ENCODE measurements at regions not wholly inside any gene's neighbourhood (a gene's known extent, or its start where the extent isn't known, plus 50 kb on each side); places are given as distances from the start of the nearest gene placed in this dataset.
"Not testable (repeated sequence)": the region's sequence is repeated elsewhere in the genome, so short reads cannot be mapped to it uniquely, and the experiment has no call there.

- no peak for DNase-seq
These were observed 110.1 kb downstream of the NRN1 start for GRCh38 chr6:5896476-5897200.

GRCh38 chr6:5894357-5894756 lies 112.4 kb downstream of the NRN1 start:
- no peak for DNase-seq

DNA sequence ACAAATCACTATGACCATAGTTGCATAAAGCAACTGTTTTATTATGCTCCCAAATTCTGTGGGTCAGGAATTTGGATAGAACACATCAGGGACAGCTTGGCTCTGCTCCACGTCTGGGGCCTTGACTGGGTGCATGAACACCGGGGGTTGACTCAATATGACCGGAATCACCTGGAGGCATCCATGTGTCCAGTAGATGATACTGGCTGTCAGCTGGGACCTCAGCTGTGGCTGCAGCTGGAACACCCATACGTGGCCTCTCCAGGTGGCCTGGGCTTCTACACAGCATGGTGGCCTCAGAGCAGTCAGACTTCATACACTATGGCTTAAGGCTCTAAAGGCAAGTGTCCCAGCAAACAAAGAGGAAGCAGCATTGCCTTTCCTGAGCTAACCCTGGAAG lies 113.4 kb downstream of the NRN1 start:
- no peak for DNase-seq

- no peak for DNase-seq
These were observed 114.1 kb downstream of the NRN1 start for GRCh38 chr6:5892669-5893068.

DNA sequence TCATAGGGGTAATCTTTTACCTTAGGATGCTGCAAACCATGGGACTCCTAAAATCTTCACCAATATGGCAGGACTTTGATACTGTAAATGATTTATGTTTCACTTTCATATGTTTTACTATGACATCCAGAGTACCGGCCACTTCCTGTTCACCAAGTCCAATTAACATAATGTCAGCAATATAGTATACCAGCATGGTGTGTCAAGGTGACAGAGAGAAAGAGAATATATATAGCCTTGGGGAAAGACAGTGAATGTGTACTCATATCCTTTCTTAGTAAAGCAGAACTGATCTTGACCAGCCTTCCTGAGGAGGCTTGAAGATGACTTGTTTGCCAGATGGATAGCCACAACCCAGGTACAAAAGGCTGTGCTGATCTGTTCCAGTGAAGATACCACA lies 127.9 kb downstream of the NRN1 start:
- DNase-seq = no peak

DNA sequence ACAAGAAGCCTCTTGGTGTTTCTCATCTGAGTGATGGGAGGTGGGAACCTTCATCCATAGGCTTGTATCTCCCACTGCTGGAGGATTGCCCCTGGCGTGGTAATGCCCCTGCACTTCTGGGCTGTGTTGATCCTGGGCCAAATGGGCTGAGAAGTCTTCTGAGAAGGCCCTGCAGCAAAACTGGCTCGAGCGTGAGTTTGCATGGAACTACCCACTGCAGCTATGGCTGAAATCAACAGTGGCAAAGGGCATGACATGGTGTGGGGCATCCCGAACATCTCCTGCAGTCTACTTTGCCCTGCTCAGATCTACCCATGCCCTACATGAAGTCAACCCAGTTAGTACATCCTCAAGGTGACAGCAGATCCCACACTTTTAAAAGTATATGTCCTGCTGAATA lies 130.6 kb downstream of the NRN1 start:
- DNase-seq = no peak

GRCh38 chr6:5873976-5874375 lies 132.7 kb downstream of the NRN1 start:
- DNase-seq = not testable (repeated sequence)

DNA sequence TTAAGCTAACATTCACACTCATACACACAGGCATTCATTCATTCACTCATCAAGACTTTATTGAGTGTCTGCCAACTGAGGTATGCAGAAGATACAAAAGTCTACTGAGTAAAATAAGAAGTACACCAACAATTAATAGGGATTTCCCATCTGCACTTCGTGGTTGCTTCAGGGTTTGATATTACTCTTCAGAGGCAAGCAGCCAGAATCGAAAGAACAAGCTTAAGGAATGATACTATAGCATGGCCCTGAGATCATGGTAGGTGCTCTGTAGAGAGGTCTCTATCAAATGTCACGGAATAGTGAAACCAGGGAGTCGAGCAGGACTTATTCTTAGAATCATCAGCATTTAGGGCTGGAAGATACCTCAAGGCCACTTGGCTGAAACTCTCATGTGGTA lies 135.4 kb downstream of the NRN1 start:
- no peak for DNase-seq

DNA sequence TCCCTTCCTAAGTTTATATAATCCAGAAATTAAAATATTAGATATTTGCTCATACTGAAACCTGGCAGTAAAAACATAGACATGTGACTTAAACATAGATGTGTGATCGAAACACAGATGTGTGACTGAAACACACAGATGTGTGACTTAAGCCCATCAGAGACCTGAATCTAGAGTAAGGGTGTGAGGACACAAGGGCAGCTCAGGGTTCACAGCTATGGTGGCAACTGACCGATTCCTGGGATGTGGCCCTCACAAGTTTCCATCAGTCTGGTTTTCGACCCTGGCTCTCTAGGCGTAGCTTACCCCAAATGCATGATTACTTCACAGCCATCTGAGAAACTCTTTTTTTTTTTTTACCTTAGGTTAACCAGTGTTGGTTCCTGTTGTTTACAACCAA lies 137.0 kb downstream of the NRN1 start:
- no peak for DNase-seq

DNA sequence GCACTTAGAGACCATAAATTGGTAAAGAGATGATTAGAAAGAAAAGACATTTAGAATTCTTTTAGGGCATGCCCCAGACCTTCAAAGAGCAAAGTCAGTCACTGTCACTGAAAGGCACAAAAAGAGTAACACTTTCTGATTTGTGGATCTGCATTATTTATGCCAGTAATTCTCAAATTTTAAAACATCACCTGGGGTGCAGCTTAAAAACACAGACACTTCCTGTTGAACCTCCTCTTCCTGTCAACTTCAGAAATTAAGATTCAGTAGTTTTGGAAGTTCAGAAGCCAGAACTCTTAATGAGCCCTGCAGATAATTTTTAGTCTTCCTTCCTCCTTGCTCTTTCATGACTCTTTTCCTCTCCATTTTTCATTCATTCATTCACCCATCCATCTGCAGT lies 137.5 kb downstream of the NRN1 start:
- DNase-seq = no peak

GRCh38 chr6:5866547-5867051 lies 140.1 kb downstream of the NRN1 start:
- no peak for DNase-seq

GRCh38 chr6:5865506-5866031 lies 141.2 kb downstream of the NRN1 start:
- no peak for DNase-seq

- DNase-seq = no peak
These were observed 145.9 kb downstream of the NRN1 start for GRCh38 chr6:5860849-5861248.

GRCh38 chr6:5855787-5856470 lies 150.8 kb downstream of the NRN1 start:
- DNase-seq = no peak

DNA sequence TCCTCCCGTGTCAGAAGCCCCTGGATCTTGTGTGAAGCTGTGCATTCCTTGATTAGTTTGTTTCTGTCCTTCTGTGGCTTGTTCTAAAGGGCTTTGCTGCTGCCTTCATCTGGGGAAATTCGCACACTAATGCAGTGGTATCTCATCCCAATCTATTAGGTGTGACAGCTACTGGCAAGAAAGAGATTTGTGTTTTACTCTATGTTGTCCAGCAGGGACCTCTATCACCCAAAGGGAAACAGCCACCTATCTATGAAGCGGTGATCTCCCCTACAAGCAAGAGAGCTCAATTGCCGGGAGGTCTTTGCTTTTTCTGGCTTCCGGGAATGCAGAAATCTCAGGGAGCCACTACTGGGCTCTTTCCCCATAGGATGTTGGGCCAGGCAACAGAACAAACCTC lies 151.8 kb downstream of the NRN1 start:
- no peak for DNase-seq

GRCh38 chr6:5851261-5851757 lies 155.4 kb downstream of the NRN1 start:
- peak; percentile 50 for DNase-seq

DNA sequence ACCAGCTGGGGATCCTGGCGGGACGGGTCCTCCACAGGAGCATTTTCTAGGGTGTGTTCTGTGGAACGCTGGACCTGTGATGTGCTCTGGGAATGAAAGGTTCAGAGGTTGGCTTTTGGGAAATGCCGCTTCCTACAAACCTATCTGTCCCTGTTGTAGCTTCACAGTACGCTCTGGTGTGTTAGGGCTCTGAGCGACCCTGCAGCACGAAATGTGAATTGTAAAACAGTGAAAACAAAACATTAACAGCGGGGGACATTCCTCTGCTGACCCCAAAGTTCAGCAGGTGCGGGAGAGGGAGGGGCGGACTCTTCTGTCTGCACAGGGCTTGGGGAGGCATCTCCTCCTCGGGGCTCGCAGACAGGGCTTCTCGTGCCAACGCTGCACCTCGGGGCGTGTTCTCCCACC lies 155.9 kb downstream of the NRN1 start:
- DNase-seq = no peak

- DNase-seq = no peak
These were observed 159.8 kb downstream of the NRN1 start for GRCh38 chr6:5846889-5847288.

- DNase-seq = no peak
These were observed 160.4 kb downstream of the NRN1 start for GRCh38 chr6:5846335-5846734.

DNA sequence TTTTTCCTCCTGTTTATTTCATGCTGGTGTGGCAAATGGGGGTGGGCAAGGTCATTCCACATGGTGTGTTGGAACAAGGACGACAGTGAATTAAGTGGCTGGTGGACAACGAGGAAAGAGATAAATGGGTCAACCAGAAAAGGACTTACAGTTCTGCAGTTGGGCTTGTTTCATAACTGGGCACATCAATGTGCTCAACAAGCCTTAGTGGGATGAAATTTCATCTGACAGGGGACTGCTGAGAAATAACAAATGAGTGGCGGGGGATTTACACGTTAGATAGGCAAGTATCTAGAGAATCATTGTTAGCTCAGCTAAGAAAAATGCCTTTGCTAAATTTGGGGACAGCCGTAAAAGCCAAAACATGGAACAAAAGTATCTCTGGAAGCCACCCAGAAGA lies 163.6 kb downstream of the NRN1 start:
- no peak for DNase-seq

- no peak for DNase-seq
These were observed 165.9 kb downstream of the NRN1 start for GRCh38 chr6:5840734-5841390.

GRCh38 chr6:5838656-5839396 lies 167.9 kb downstream of the NRN1 start:
- DNase-seq = no peak

- no peak for DNase-seq
These were observed 169.4 kb downstream of the NRN1 start for GRCh38 chr6:5837323-5837722.
